NCI-H82 (cell line): ENCODE measurements at regions not wholly inside any gene's neighbourhood (a gene's known extent, or its start where the extent isn't known, plus 50 kb on each side); places are given as distances from the start of the nearest gene placed in this dataset.
"Not testable (repeated sequence)": the region's sequence is repeated elsewhere in the genome, so short reads cannot be mapped to it uniquely, and the experiment has no call there.

Experiments
- DNase-seq: peaks from one replicate; lab custom pipeline; 2025; lab: John Stamatoyannopoulos, UW

DNA sequence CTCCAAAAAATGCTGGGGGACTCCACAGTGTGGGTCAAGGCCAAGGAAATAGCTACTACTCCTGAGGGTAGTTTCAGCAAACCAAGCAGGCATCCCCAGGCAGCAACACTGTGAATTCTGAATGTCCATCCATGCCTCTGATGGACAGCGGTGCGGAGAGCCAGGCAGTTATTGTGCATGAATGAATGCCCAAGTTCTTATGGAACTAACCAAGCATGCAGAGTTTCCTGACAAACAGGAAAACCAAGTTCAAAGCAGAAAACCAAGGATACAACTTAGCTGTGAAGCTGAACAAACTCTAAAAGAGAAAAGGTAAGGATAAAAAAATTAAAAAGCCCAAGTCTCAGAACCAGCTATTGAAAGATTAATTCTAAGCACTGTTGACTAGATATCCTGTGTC, 642.6 kb upstream of the HS3ST1 start:
- DNase-seq = no peak

GRCh38 chr4:12053966-12054365, 625.3 kb upstream of the HS3ST1 start:
- no peak for DNase-seq

DNA sequence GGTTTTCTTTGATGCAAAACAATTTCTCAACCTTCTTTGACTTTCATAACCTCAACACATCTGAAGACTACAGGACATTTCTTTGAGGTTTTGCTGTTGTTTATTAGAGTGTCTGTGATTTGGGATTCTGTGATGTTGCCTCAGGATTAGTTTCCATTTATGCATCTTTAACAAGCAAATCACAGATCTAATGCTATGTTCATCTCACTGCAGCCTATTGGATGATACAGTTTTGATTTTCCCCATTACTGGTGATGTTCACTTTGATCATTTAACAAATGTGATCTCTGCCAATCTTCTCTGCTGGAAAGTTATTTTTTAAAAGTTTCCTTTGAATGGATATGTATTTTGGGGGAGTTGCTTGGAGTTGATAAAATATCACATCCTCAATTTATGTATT, 624.9 kb upstream of the HS3ST1 start:
- no peak for DNase-seq

DNA sequence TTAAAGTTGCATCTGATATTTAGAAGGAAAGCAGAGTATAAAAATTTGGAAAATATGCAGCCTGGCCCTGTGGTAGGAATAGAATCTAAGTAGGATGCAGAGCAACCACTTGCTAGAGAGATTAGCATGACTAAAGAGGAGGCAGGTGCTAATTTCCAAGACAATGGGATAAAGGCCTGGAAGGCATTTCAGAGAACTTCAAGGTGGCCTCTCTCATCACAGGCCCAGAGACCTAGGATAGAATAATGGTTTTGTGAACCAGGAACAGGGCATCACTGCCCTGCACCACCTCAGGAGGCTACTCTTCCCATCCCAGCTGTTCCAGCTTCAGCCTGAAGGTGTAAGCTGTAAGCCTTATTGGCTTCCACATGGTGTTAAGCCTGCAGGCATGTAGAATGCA, 621.7 kb upstream of the HS3ST1 start:
- no peak for DNase-seq

- DNase-seq = no peak
Observed at GRCh38 chr4:12042818-12043217, 614.1 kb upstream of the HS3ST1 start.

DNA sequence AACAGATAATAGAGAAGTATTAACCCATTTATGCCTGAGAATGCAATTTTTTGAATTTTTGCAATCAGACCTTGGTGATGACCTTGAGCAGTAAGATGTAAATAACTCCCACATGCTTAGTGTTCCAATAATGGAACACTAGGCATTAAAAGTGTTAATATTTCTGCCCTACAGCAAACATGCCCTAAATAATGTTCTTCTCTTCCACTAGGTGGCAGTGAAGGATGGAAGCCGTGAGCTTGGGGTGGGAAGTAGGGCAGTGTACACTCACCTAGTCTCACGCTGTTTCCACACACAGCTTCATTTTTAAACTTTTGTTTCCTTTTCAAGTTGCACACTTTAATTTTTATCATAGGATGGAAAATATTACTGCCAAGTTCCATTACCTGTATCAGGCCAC, 613.1 kb upstream of the HS3ST1 start:
- peak; percentile 24 for DNase-seq

- DNase-seq = no peak
Observed at GRCh38 chr4:12036450-12036849, 607.8 kb upstream of the HS3ST1 start.

GRCh38 chr4:12028258-12028657, 599.6 kb upstream of the HS3ST1 start:
- DNase-seq = no peak

DNA sequence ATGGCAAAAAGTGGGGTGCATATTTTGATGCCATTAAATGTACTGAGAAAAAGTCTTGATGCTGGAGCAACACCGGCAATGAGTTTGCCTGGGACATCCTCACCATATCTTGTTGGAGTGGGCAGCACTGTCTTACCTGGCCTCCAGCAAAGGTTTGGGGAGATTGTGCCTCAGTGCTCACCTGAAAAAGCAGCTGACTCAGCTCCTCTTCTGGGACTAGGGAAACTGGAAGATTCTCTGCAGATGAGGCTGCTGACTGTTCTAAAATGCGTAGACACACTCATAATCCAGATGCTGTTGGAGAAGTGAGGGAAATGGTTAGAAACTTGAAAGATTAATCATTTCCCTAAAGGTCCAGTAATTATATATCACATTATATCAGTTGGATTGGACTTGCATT, 593.7 kb upstream of the HS3ST1 start:
- no peak for DNase-seq

DNA sequence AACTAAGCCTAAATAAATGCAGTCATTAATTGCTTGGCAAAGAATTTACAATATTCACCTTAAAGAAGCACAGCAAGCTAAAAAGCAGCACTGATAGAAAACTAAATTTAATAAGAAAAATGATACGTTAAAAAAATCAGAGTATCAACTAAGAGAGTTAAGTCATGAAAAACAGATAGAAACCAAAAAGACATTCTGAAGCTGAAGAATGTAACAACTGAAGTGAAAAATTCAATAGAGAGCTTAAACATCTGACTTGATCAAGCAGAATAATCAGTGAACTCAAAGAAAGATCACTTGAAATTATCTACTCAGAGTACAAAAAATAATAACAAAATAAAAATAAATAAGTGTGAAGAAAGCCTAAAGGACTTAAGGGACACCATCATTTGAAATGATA, 588.0 kb upstream of the HS3ST1 start:
- no peak for DNase-seq

GRCh38 chr4:12005471-12005870, 576.8 kb upstream of the HS3ST1 start:
- DNase-seq = no peak

DNA sequence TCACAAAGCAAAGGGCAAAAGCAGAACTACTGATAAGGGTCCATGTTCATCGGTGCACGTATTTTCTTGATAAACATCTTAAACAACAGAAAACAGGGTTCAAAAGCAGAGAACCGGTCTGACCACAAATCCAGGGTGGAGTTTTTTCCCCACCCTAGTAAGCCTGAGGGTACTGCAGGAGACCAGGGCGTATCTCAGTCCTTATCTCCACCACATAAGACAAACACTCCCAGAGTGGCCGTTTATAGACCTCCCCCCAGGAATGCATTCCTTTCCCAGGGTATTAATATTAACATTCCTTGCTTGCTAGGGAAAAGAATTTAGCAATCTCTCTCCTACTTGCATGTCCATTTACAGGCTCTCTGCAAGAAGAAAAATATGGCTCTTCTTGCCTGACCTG, 567.9 kb upstream of the HS3ST1 start:
- DNase-seq = not testable (repeated sequence)

DNA sequence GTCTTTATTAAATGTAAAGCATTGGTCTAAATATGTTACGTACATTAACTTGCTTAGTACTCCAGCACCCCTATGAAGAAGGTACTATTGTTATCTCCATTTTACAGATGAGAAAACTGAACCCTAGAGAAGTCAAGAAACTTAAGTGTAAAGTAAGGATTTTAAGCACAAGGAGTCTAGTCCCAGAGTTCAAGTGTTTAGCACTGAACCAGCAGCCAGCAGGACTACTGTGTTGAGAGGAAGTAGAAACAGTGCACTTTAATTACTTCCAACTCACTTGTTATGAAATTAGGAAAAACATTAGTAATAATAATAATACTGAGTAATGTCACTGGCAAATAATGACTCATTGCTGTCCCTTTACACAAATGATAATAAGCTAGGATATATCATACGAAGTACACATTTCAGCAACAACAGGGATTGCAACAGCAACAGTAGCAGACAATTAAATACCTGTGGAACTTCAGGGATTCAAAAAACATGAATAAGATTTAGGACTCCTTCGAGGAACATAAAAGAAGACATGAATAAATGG, 548.1 kb upstream of the HS3ST1 start:
- no peak for DNase-seq

- DNase-seq = no peak
Observed at GRCh38 chr4:11973270-11973669, 544.6 kb upstream of the HS3ST1 start.

GRCh38 chr4:11970754-11971153, 542.1 kb upstream of the HS3ST1 start:
- no peak for DNase-seq

GRCh38 chr4:11966782-11967181, 538.1 kb upstream of the HS3ST1 start:
- peak; percentile 5 for DNase-seq

- DNase-seq = no peak
Observed at GRCh38 chr4:11954093-11954492, 525.4 kb upstream of the HS3ST1 start.

DNA sequence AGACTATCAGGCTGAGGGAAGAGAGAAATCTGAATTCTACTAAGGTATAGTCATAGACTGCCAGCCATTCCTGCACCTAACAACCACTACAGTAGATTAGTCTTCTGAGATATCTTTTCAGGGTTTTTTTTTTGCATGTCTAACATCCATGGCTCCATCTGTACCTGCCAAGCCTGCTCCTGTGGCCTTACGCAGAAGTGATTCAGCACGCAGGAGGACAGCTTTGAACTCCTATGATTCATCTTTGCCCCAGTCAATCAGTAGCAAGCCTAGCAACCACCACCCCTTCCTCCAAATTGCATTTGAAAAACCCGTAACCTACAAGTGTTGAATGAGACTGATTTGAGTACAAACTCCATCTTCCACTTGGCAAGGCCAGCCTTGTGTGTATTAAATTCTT, 520.7 kb upstream of the HS3ST1 start:
- DNase-seq = no peak

DNA sequence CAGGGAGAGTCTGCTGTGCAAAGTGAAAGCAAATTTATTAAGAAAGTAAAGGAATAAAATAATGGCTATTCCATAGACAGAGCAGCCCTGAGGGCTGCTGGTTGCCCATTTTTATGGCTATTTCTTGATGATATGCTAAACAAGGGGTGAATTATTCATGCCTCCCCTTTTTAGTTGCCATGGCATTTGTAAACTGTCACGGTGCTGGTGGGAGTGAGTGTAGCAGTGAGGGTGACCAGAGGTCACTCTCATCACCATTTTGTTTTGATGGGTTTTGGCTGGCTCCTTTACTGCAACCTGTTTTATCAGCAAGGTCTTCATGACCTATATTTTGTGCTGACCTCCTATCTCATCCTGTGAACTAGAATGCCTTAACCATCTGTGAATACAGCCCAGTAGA, 518.9 kb upstream of the HS3ST1 start:
- not testable (repeated sequence) for DNase-seq

DNA sequence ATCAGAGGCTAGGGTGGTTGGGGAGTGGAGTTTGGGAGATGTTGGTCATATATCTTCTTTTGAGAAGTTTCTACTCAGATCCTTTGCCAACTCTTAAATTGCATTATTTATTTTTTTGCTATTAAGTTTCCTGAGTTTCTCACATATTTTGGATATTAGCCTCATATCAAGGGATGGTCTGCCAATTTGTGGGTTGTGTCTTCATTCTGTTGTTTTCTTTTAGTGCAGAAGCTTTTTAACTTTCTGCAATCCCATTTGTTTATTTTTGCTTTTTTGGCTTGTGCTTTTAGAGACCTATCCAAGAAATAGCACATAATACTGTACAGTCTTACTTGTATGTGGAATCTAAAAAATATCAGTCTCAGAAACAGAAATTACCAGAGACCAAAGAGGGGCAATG, 509.2 kb upstream of the HS3ST1 start:
- no peak for DNase-seq

- DNase-seq = no peak
Observed at GRCh38 chr4:11931266-11931820, 502.6 kb upstream of the HS3ST1 start.

GRCh38 chr4:11929080-11929479, 500.4 kb upstream of the HS3ST1 start:
- DNase-seq = no peak

GRCh38 chr4:11919316-11919715, 490.6 kb upstream of the HS3ST1 start:
- DNase-seq = no peak

- no peak for DNase-seq
Observed at GRCh38 chr4:11914406-11914805, 485.7 kb upstream of the HS3ST1 start.

DNA sequence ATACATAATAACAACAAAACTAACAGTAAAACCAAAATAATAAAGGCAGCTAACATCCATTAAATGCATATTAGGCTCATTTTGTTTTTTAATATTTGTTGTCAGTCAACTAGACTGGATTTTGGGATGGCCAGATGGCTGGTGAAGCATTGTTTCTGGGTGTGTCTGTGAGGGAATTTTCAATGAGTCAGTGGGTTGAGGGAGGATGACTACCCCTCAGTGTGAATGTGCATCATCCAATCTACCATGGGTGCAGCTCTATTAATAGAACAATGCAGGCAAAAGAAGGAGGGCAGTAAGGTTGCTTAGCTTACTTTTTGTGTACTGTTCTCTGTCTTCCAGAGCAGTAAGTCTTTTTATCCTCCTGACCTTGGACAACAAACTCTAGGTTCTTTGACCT, 484.2 kb upstream of the HS3ST1 start:
- DNase-seq = no peak
